Mucosa of rectum (tissue), 2 donors: ENCODE measurements at regions not wholly inside any gene's neighbourhood (a gene's known extent, or its start where the extent isn't known, plus 50 kb on each side); places are given as distances from the start of the nearest gene placed in this dataset.

Experiments used
- H3K27ac ChIP-seq, 2 donors: one replicate each; pipeline ENCODE4 v1.7.0; 2013; ENCODE audit warnings: inconsistent platforms in 2 of 2, low read depth in 2 of 2, low read length in 2 of 2
- H3K27me3 ChIP-seq, 2 donors: one replicate each; pipeline ENCODE4 v1.7.0; 2013; ENCODE audit warnings: low read length in 2 of 2; ENCODE audit not compliant: control insufficient read depth in 2 of 2, insufficient read depth in 2 of 2
- H3K36me3 ChIP-seq, 2 donors: one replicate each; pipeline ENCODE4 v1.7.0; 2013; ENCODE audit warnings: low read length in 2 of 2; ENCODE audit not compliant: control insufficient read depth in 2 of 2, insufficient read depth in 2 of 2
- H3K4me1 ChIP-seq, 2 donors: one replicate each; pipeline ENCODE4 v1.7.0; 2013; ENCODE audit warnings: low read length in 2 of 2, mild to moderate bottlenecking in 1 of 2; ENCODE audit not compliant: control insufficient read depth in 2 of 2, insufficient read depth in 2 of 2
- H3K4me3 ChIP-seq, 2 donors: one replicate each; pipeline ENCODE4 v1.7.0; 2013; ENCODE audit warnings: low read length in 2 of 2
- H3K9ac ChIP-seq, 2 donors: one replicate each; pipeline ENCODE4 v1.7.0; 2013; ENCODE audit warnings: low read length in 2 of 2, low read depth in 1 of 2, mild to moderate bottlenecking in 1 of 2
- H3K9me3 ChIP-seq, 2 donors: one replicate each; pipeline ENCODE4 v1.7.0; 2013; ENCODE audit warnings: low read length in 2 of 2; ENCODE audit not compliant: control insufficient read depth in 2 of 2
- donor health status: healthy.
- donor health status: Normal muscosa, but diverticular disease.

GRCh38 chr4:182091128-182091527 lies 152.1 kb upstream of the TENM3 start:
- Histone ChIP-seq H3K36me3 (no peaks in the 10 kb centered on the region), H3K4me1 (no peaks in the 10 kb centered on the region), H3K4me3 (no peak overlapping the region), H3K27ac (no peak overlapping the region), H3K9ac (no peak overlapping the region), H3K9me3 (no peaks in the 10 kb centered on the region), H3K27me3 (no peaks in the 10 kb centered on the region)

- H3K4me3 ChIP-seq, result no peak overlapping the region
- H3K9me3 ChIP-seq, result no peaks in the 10 kb centered on the region
- H3K9ac ChIP-seq, result no peak overlapping the region
- H3K36me3 ChIP-seq, result no peaks in the 10 kb centered on the region
- H3K4me1 ChIP-seq, result no peaks in the 10 kb centered on the region
- no peak overlapping the region for H3K27ac ChIP-seq
- no peaks in the 10 kb centered on the region for H3K27me3 ChIP-seq
Measured at GRCh38 chr4:182093431-182093831, 149.8 kb upstream of the TENM3 start.

- Histone ChIP-seq H3K4me3 (no peak overlapping the region), H3K36me3 (no peaks in the 10 kb centered on the region), H3K27ac (no peak overlapping the region), H3K4me1 (no peaks in the 10 kb centered on the region), H3K9ac (no peak overlapping the region), H3K9me3 (no peaks in the 10 kb centered on the region), H3K27me3 (no peaks in the 10 kb centered on the region)
Measured at GRCh38 chr4:182093935-182094334, 149.3 kb upstream of the TENM3 start.

- H3K9me3 ChIP-seq, result no peaks in the 10 kb centered on the region
- no peak overlapping the region for H3K27ac ChIP-seq
- no peak overlapping the region for H3K4me3 ChIP-seq
- H3K36me3 ChIP-seq, result no peaks in the 10 kb centered on the region
- no peak overlapping the region for H3K9ac ChIP-seq
- H3K27me3 ChIP-seq, result no peaks in the 10 kb centered on the region
- no peaks in the 10 kb centered on the region for H3K4me1 ChIP-seq
Measured at GRCh38 chr4:182101618-182102017, 141.6 kb upstream of the TENM3 start.

GRCh38 chr4:182102576-182102975 lies 140.6 kb upstream of the TENM3 start:
- Histone ChIP-seq H3K9me3 (no peaks in the 10 kb centered on the region), H3K27me3 (no peaks in the 10 kb centered on the region), H3K4me3 (no peak overlapping the region), H3K9ac (no peak overlapping the region), H3K27ac (no peak overlapping the region), H3K36me3 (no peaks in the 10 kb centered on the region), H3K4me1 (no peaks in the 10 kb centered on the region)

GRCh38 chr4:182103614-182104319 lies 139.4 kb upstream of the TENM3 start:
- H3K4me1 ChIP-seq, result no peaks in the 10 kb centered on the region
- no peak overlapping the region for H3K9ac ChIP-seq
- no peaks in the 10 kb centered on the region for H3K27me3 ChIP-seq
- H3K4me3 ChIP-seq, result no peak overlapping the region
- H3K27ac ChIP-seq, result no peak overlapping the region
- no peaks in the 10 kb centered on the region for H3K36me3 ChIP-seq
- H3K9me3 ChIP-seq, result no peaks in the 10 kb centered on the region

GRCh38 chr4:182105416-182105815 lies 137.8 kb upstream of the TENM3 start:
- Histone ChIP-seq H3K9me3 (no peaks in the 10 kb centered on the region), H3K9ac (no peak overlapping the region), H3K36me3 (no peaks in the 10 kb centered on the region), H3K4me3 (no peak overlapping the region), H3K27me3 (no peaks in the 10 kb centered on the region), H3K4me1 (no peaks in the 10 kb centered on the region), H3K27ac (no peak overlapping the region)

GRCh38 chr4:182107931-182108330 lies 135.3 kb upstream of the TENM3 start:
- no peak overlapping the region for H3K4me3 ChIP-seq
- H3K9me3 ChIP-seq, result no peaks in the 10 kb centered on the region
- no peak overlapping the region for H3K9ac ChIP-seq
- H3K4me1 ChIP-seq, result no peaks in the 10 kb centered on the region
- H3K36me3 ChIP-seq, result no peaks in the 10 kb centered on the region
- no peak overlapping the region for H3K27ac ChIP-seq
- H3K27me3 ChIP-seq, result no peaks in the 10 kb centered on the region

- Histone ChIP-seq H3K9me3 (no peaks in the 10 kb centered on the region), H3K9ac (no peak overlapping the region), H3K4me3 (no peak overlapping the region), H3K27ac (no peak overlapping the region), H3K27me3 (no peaks in the 10 kb centered on the region), H3K4me1 (no peaks in the 10 kb centered on the region), H3K36me3 (no peaks in the 10 kb centered on the region)
Measured at GRCh38 chr4:182111586-182111985, 131.6 kb upstream of the TENM3 start.

- Histone ChIP-seq H3K27ac (no peak overlapping the region), H3K9ac (no peak overlapping the region), H3K27me3 (no peaks in the 10 kb centered on the region), H3K36me3 (no peaks in the 10 kb centered on the region), H3K4me1 (no peaks in the 10 kb centered on the region), H3K4me3 (no peak overlapping the region), H3K9me3 (peaks cover 0 to 1% of the 10 kb centered on the region in 2 donors)
Measured at GRCh38 chr4:182113779-182114178, 129.4 kb upstream of the TENM3 start.

GRCh38 chr4:182124359-182124758 lies 118.8 kb upstream of the TENM3 start:
- H3K36me3 ChIP-seq, result no peaks in the 10 kb centered on the region
- H3K9ac ChIP-seq, result no peak overlapping the region
- H3K4me1 ChIP-seq, result no peaks in the 10 kb centered on the region
- no peak overlapping the region for H3K27ac ChIP-seq
- no peaks in the 10 kb centered on the region for H3K27me3 ChIP-seq
- H3K9me3 ChIP-seq, result peaks cover 0 to 4% of the 10 kb centered on the region in 2 donors
- no peak overlapping the region for H3K4me3 ChIP-seq
